Testis (tissue), 2 donors: ENCODE measurements at regions not wholly inside any gene's neighbourhood (a gene's known extent, or its start where the extent isn't known, plus 50 kb on each side); places are given as distances from the start of the nearest gene placed in this dataset.

Experiments
- DNase-seq: peaks from one replicate; pipeline ENCODE4 v3.0.0-alpha.2; 2019
- H3K27ac ChIP-seq, 2 donors: fragments of 200-600 bp; sonication (generic); one replicate each; pipeline ENCODE4 v1.5.1; 2019
- H3K27me3 ChIP-seq: fragments of 200-600 bp; sonication (generic); one replicate; pipeline ENCODE4 v1.5.1; 2019
- H3K36me3 ChIP-seq: fragments of 200-600 bp; sonication (generic); one replicate; pipeline ENCODE4 v1.5.1; 2017; ENCODE audit warnings: low read depth; ENCODE audit errors: missing control alignments
- H3K4me1 ChIP-seq: fragments of 200-600 bp; sonication (generic); one replicate; pipeline ENCODE4 v1.5.1; 2019
- H3K4me3 ChIP-seq, 2 donors: fragments of 200-600 bp; sonication (generic); one replicate each; pipeline ENCODE4 v1.5.1; 2017 to 2019
- H3K9me3 ChIP-seq: fragments of 200-600 bp; sonication (generic); one replicate; pipeline ENCODE4 v1.5.1; 2017
- POLR2A ChIP-seq: fragments of 450-650 bp; IDR thresholded peaks from one replicate; pipeline ENCODE4 v1.6.1; 2017; ENCODE audit warnings: antibody characterized with exemption, mild to moderate bottlenecking, moderate library complexity
- WGBS, 2 donors: methylation state at CpG; one replicate each; pipeline ENCODE4 v1.1.5; 2018; 5-methylcytosine and 5-hydroxymethylcytosine counted together
- intact Hi-C: fragments of 100-400 bp; cut with DNase I; formaldehyde crosslinking; loops from one replicate; pipeline ENCODE4 v1.15.1; 2023; ENCODE audit warnings: low total_unique reads
- TF ChIP-seq, protein P1 (sequence below), 3 experiments: fragments of 450-650 bp in 2 of 3; fragments of 200-600 bp in 1 of 3; sonication (generic) in 1 of 3; IDR thresholded peaks; one replicate each; pipeline ENCODE4 v1.5.1; 2016 to 2019; ENCODE audit warnings: antibody characterized with exemption in 3 of 3, mild to moderate bottlenecking in 2 of 3, moderate library complexity in 1 of 3

- no peak overlapping the region for H3K4me3 ChIP-seq
- H3K4me1 ChIP-seq, result peaks cover 3% of the 10 kb centered on the region
- no peaks in the 10 kb centered on the region for H3K9me3 ChIP-seq
- no peak for DNase-seq
- H3K27ac ChIP-seq, result no peak overlapping the region
- WGBS, 2 donors, result 68 to 73% methylated on average over 1 of the region's 1 CpG
- no peaks in the 10 kb centered on the region for H3K27me3 ChIP-seq
- no peaks in the 10 kb centered on the region for H3K36me3 ChIP-seq
- TF ChIP-seq POLR2A, result no peak
- TF ChIP-seq, protein P1, sequence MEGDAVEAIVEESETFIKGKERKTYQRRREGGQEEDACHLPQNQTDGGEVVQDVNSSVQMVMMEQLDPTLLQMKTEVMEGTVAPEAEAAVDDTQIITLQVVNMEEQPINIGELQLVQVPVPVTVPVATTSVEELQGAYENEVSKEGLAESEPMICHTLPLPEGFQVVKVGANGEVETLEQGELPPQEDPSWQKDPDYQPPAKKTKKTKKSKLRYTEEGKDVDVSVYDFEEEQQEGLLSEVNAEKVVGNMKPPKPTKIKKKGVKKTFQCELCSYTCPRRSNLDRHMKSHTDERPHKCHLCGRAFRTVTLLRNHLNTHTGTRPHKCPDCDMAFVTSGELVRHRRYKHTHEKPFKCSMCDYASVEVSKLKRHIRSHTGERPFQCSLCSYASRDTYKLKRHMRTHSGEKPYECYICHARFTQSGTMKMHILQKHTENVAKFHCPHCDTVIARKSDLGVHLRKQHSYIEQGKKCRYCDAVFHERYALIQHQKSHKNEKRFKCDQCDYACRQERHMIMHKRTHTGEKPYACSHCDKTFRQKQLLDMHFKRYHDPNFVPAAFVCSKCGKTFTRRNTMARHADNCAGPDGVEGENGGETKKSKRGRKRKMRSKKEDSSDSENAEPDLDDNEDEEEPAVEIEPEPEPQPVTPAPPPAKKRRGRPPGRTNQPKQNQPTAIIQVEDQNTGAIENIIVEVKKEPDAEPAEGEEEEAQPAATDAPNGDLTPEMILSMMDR (IDR thresholded peaks at IDR 0.05), result no peak
- intact Hi-C loops, result no loop called here
Measured at GRCh38 chr10:64070241-64070640, 549.0 kb downstream of the REEP3 start.

GRCh38 chr10:64071218-64071617, 550.0 kb downstream of the REEP3 start:
- Histone ChIP-seq H3K9me3 (no peaks in the 10 kb centered on the region), H3K4me3 (no peak overlapping the region), H3K36me3 (no peaks in the 10 kb centered on the region), H3K4me1 (peaks cover 3% of the 10 kb centered on the region), H3K27me3 (no peaks in the 10 kb centered on the region), H3K27ac (no peak overlapping the region)
- intact Hi-C loops, result no loop called here
- 69 to 72% methylated on average over 5 of the region's 5 CpGs for WGBS, 2 donors
- TF ChIP-seq, protein P1 (IDR thresholded peaks at IDR 0.05), result no peak
- TF ChIP-seq POLR2A, result no peak
- no peak for DNase-seq

DNA sequence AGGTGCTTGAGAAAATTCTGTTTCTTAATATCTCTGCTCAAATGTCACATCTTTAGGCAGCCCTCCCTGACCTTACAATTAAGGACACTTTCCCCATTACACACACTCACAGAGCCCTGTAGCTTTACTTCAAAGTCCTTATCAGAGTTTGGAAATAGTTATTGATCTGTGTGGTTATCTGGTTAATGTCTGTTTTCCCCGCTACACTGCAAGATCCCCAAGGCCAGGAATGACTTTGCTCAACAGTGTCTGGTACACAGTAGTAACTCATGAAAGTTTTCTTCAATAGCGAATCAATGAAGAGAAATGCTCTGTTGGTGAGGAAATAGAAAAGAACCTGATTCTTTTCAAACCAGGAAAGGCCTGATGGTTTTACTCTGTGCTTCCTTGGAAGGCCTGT, 554.4 kb downstream of the REEP3 start:
- no peak for DNase-seq
- Histone ChIP-seq H3K36me3 (no peaks in the 10 kb centered on the region), H3K27ac (no peak overlapping the region), H3K4me3 (no peak overlapping the region), H3K27me3 (no peaks in the 10 kb centered on the region), H3K9me3 (no peaks in the 10 kb centered on the region), H3K4me1 (no peaks in the 10 kb centered on the region)
- intact Hi-C loops, result no loop called here
- TF ChIP-seq, protein P1 (IDR thresholded peaks at IDR 0.05), result no peak
- TF ChIP-seq POLR2A, result no peak
- WGBS, 2 donors, result 94 to 100% methylated on average over 2 of the region's 2 CpGs

DNA sequence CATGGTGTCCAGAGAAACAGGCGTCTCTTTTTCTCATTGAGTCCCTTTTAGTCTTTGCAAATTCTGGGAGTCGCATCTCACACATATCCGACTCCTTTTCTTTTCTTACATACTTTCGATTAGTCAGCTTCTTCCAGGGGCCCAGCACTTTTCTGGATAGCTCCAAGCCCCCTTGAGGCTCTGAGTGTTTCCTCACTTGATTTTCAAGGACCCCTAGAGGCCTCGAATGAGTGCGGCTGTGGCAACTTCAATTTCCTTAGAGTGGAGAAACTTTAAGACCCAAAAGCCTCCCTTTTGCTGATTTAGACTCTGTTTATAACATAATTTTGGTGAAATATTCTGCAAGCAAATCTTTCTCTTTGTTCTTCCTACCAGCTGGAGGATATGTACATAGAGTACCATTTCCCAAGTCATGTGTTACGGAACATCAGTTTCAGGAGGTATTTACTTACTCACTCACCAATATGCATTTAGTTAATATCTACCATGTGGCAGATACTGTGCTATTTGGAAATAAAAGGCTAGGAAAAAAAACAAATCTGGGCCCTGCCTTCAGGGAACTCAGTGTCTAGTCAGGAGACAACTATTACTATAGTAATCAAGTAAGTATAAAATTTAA, 555.2 kb downstream of the REEP3 start:
- Histone ChIP-seq H3K27ac (no peak overlapping the region), H3K27me3 (no peaks in the 10 kb centered on the region), H3K9me3 (no peaks in the 10 kb centered on the region), H3K36me3 (no peaks in the 10 kb centered on the region), H3K4me3 (no peak overlapping the region), H3K4me1 (no peaks in the 10 kb centered on the region)
- no peak for DNase-seq
- intact Hi-C loops, result no loop called here
- TF ChIP-seq, protein P1 (IDR thresholded peaks at IDR 0.05), result no peak
- no peak for TF ChIP-seq POLR2A
- WGBS, 2 donors, result 80 to 81% methylated on average over 7 of the region's 7 CpGs

DNA sequence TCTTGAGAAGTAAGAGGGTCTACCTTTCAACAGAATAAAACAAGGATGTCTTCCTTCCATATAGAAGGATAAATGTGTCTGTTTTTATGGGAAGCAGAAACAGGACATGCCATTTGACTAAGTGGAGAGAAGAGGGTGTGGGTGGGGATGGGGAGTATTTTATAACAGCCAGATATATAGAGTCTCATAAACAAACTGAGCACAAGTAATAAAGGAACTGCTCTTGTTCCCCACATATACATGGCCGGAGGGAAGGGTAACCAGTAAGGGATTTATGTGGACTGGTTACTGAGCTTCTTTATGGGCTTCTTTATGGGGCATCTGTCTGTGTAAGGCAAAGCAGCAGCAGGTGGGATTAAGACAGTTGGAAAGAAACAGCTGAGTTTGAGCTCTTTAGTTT, 558.1 kb downstream of the REEP3 start:
- H3K4me1 ChIP-seq, result no peaks in the 10 kb centered on the region
- H3K36me3 ChIP-seq, result no peaks in the 10 kb centered on the region
- H3K27ac ChIP-seq, result no peak overlapping the region
- H3K4me3 ChIP-seq, result no peak overlapping the region
- no peak for DNase-seq
- WGBS, 2 donors, result 79 to 85% methylated on average over 1 of the region's 1 CpG
- no peaks in the 10 kb centered on the region for H3K9me3 ChIP-seq
- TF ChIP-seq, protein P1 (IDR thresholded peaks at IDR 0.05), result no peak
- TF ChIP-seq POLR2A, result no peak
- intact Hi-C loops, result no loop called here
- H3K27me3 ChIP-seq, result no peaks in the 10 kb centered on the region
